ENCODE measurements at regions not wholly inside any gene's neighbourhood (a gene's known extent, or its start where the extent isn't known, plus 50 kb on each side); places are given as distances from the start of the nearest gene placed in this dataset.

DNA sequence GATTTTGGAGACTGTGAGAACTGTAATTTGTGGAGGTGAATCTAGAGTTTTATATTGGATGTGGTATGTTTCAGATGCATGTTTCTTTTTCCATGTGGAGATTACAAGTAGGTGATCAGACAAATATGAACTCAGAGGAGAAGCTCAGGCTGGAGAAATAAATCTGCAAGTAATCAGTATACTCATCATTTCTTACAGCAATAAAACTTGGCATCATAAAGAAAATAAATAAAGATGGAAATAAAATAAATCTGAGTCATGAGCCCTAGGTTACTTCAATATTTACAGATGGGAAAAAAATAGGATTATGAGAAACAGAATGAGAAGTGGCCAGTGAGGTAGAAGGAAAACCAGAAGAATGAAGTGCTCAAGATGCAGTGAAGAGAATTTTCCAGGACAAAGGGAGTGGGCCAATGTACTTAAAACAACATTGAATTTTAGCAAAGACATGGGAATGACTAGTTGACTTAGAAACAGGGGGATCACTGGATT is 453.8 kb downstream of the DSC3 start:
- DNase-seq (ENCODE audit: low spot score) (no peak), FAIRE-seq (no peak), ATAC-seq (no peak)
- H3K79me2 ChIP-seq (ENCODE audit: insufficient read depth, low read length) = no peaks in the 10 kb centered on the region
- no TSS peak for BruUV-seq (replicated peaks)
- H3K27me3 ChIP-seq (ENCODE audit: control insufficient read depth in 1 of 2, insufficient read depth in 2 of 2, low read length in 2 of 2) = no peaks in the 10 kb centered on the region
- H3K4me1 ChIP-seq (ENCODE audit: insufficient read depth, low read length) = no peaks in the 10 kb centered on the region
- no peak for TF ChIP-seq ZNF329 (CRISPR knock-in tag; IDR thresholded peaks at IDR 0.05; ENCODE audit: low read depth)
- TF ChIP-seq ONECUT2 (CRISPR knock-in tag; IDR thresholded peaks at IDR 0.05) = no peak
- TF ChIP-seq NCOA1 (CRISPR knock-in tag; IDR thresholded peaks at IDR 0.05) = no peak
- no peak for TF ChIP-seq ZNF781 (CRISPR knock-in tag; IDR thresholded peaks at IDR 0.05; ENCODE audit: borderline replicate concordance, not compliant biosample characterization)
- no peak for TF ChIP-seq MEF2D (CRISPR knock-in tag; IDR thresholded peaks at IDR 0.05)
- intact Hi-C loops (cut with micrococcal nuclease; ENCODE audit: unreplicated experiment) (no loop called here), in situ Hi-C loops (cut with HindIII; ENCODE audit: extremely low pct_ligation_motif_present, low pct_unique_long_range_greater_than_20kb) (no loop called here)
- H2AFZ ChIP-seq (ENCODE audit: low read length) = no peak overlapping the region
- no peaks in the 10 kb centered on the region for H3K36me3 ChIP-seq (replicated peaks in 1 of 2; ENCODE audit: control insufficient read depth in 1 of 2, insufficient read depth in 2 of 2, low read length in 2 of 2)
- H3K27ac ChIP-seq (ENCODE audit: extremely low read length, insufficient read depth, low read length) = no peak overlapping the region
- H4K20me1 ChIP-seq (ENCODE audit: insufficient read depth, low read length) = no peaks in the 10 kb centered on the region
- no peaks in the 10 kb centered on the region for H3K9me3 ChIP-seq (ENCODE audit: low read length)
- no peak overlapping the region for H3K4me2 ChIP-seq (ENCODE audit: low read depth, low read length)
- no peak overlapping the region for H3K9ac ChIP-seq (ENCODE audit: insufficient read depth, low read depth, low read length)
- ChIA-PET CTCF (ENCODE audit: low intra/inter-chr PET ratio, low total read pairs) (no interaction called here), POLR2A (no interaction called here)
- H3K4me3 ChIP-seq (replicated peaks in 1 of 3; ENCODE audit: insufficient read depth in 1 of 3, low read depth in 2 of 3, low read length in 3 of 3) = no peak overlapping the region

DNA sequence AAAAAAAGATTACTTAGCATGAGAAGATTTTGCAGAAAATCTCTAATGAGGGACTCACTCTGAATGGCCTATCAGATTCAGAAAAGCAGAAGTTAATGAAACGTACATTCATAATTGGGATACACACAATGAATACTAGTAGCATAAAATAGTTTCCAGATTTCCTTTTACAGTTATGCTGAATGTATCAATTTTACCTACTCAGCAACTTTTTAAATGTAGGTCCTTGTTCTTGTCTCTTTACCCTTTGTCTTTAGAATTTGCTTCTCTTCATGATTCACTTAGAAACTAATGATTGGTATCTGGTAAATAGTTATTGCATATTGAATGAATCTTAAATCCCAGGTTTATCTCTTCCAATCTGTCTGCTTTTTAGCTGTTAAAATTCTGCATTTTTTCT is 458.8 kb downstream of the DSC3 start:
- WGBS (ENCODE audit: low lambda C conversion rate) = 0% methylated on average over 1 of the region's 1 CpG
- H3K27me3 ChIP-seq (ENCODE audit: control insufficient read depth in 1 of 2, insufficient read depth in 2 of 2, low read length in 2 of 2) = no peaks in the 10 kb centered on the region

More for the DNA sequence above, 458.8 kb downstream of the DSC3 start:
- no peak for TF ChIP-seq ZBTB3 (CRISPR knock-in tag; IDR thresholded peaks at IDR 0.05; ENCODE audit: borderline replicate concordance, low read depth)
- TF ChIP-seq MED13 (CRISPR knock-in tag; IDR thresholded peaks at IDR 0.05) = no peak
- TF ChIP-seq MAFK (conservative IDR thresholded peaks at IDR 0.05 in 1 of 2, IDR thresholded peaks at IDR 0.05 in 1 of 2; ENCODE audit: low read length in 2 of 2) = peak; percentile 67 to 89
- TF ChIP-seq, protein P1, sequence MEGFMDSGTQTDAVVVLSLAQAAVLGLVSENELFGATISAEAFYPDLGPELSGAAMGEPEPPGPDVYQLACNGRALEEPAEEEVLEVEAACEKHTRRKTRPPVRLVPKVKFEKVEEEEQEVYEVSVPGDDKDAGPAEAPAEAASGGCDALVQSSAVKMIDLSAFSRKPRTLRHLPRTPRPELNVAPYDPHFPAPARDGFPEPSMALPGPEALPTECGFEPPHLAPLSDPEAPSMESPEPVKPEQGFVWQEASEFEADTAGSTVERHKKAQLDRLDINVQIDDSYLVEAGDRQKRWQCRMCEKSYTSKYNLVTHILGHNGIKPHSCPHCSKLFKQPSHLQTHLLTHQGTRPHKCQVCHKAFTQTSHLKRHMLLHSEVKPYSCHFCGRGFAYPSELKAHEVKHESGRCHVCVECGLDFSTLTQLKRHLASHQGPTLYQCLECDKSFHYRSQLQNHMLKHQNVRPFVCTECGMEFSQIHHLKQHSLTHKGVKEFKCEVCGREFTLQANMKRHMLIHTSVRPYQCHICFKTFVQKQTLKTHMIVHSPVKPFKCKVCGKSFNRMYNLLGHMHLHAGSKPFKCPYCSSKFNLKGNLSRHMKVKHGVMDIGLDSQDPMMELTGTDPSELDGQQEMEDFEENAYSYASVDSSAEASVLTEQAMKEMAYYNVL (CRISPR knock-in tag; IDR thresholded peaks at IDR 0.05; ENCODE audit: borderline replicate concordance) = no peak
- no peak for TF ChIP-seq ZNF430 (CRISPR knock-in tag; IDR thresholded peaks at IDR 0.05)
- TF ChIP-seq MAFF (IDR thresholded peaks at IDR 0.05; ENCODE audit: low read depth, low read length) = peak; percentile 81
- no peak for TF ChIP-seq FOXA1 (IDR thresholded peaks at IDR 0.05)
- no peak for TF ChIP-seq FOXA1 (CRISPR knock-in tag; IDR thresholded peaks at IDR 0.05)
- TF ChIP-seq PCBP2 (optimal IDR thresholded peaks at IDR 0.05; ENCODE audit: low read depth, low read length, poor library complexity, severe bottlenecking) = no peak
- TF ChIP-seq GABPB1 (CRISPR knock-in tag; IDR thresholded peaks at IDR 0.05) = no peak
- TF ChIP-seq NR1H2 (CRISPR knock-in tag; IDR thresholded peaks at IDR 0.05; ENCODE audit: borderline replicate concordance, low read depth) = no peak
- no peak for TF ChIP-seq NCOA2 (CRISPR knock-in tag; IDR thresholded peaks at IDR 0.05)
- no peak for TF ChIP-seq XRCC5 (optimal IDR thresholded peaks at IDR 0.05; ENCODE audit: low read length)
- Histone ChIP-seq H3K79me2 (ENCODE audit: insufficient read depth, low read length) (no peaks in the 10 kb centered on the region), H3K4me1 (ENCODE audit: insufficient read depth, low read length) (no peaks in the 10 kb centered on the region), H3K36me3 (replicated peaks in 1 of 2; ENCODE audit: control insufficient read depth in 1 of 2, insufficient read depth in 2 of 2, low read length in 2 of 2) (no peaks in the 10 kb centered on the region), H4K20me1 (ENCODE audit: insufficient read depth, low read length) (no peaks in the 10 kb centered on the region), H2AFZ (ENCODE audit: low read length) (no peak overlapping the region), H3K9me3 (ENCODE audit: low read length) (no peaks in the 10 kb centered on the region), H3K27ac (ENCODE audit: extremely low read length, insufficient read depth, low read length) (no peak overlapping the region), H3K4me2 (ENCODE audit: low read depth, low read length) (no peak overlapping the region), H3K9ac (ENCODE audit: insufficient read depth, low read depth, low read length) (no peak overlapping the region), H3K4me3 (replicated peaks in 1 of 3; ENCODE audit: insufficient read depth in 1 of 3, low read depth in 2 of 3, low read length in 3 of 3) (no peak overlapping the region)
- in situ Hi-C loops (cut with HindIII; ENCODE audit: extremely low pct_ligation_motif_present, low pct_unique_long_range_greater_than_20kb) (no loop called here), intact Hi-C loops (cut with micrococcal nuclease; ENCODE audit: unreplicated experiment) (no loop called here)
- CTCF ChIA-PET (ENCODE audit: low intra/inter-chr PET ratio, low total read pairs) = no interaction called here
- FAIRE-seq = no peak
- POLR2A ChIA-PET = no interaction called here
- DNase-seq (ENCODE audit: low spot score) = no peak
- no peak for ATAC-seq
- no TSS peak for BruUV-seq (replicated peaks)
